RWPE2 (cell line): ENCODE measurements at regions not wholly inside any gene's neighbourhood (a gene's known extent, or its start where the extent isn't known, plus 50 kb on each side); places are given as distances from the start of the nearest gene placed in this dataset.

Experiments
- ATAC-seq: fragments of 200-7000 bp; cut with Tn5 transposase; 3 replicates; pipeline ENCODE4 v1.9.1; 2021; ENCODE audit warnings: low read depth
- DNase-seq: peaks from one replicate; pipeline ENCODE4 v3.0.0-alpha.2; 2020; ENCODE audit warnings: low spot score
- H3K27ac ChIP-seq: fragments of 450-650 bp; 2 replicates; pipeline ENCODE4 v1.5.1; 2017; ENCODE audit warnings: mild to moderate bottlenecking; ENCODE audit not compliant: poor library complexity, severe bottlenecking
- H3K27me3 ChIP-seq: fragments of 250-450 bp; sonication (Bioruptor Pico); 2 replicates; pipeline ENCODE4 v1.5.1; 2021; ENCODE audit warnings: mild to moderate bottlenecking, moderate library complexity; ENCODE audit not compliant: insufficient read depth, poor library complexity, severe bottlenecking
- H3K36me3 ChIP-seq: fragments of 250-450 bp; sonication (Bioruptor Pico); 2 replicates; pipeline ENCODE4 v1.5.1; 2020; ENCODE audit warnings: low read depth, mild to moderate bottlenecking, moderate library complexity
- H3K4me1 ChIP-seq: fragments of 250-450 bp; sonication (Bioruptor Pico); 2 replicates; pipeline ENCODE4 v1.5.1; 2021; ENCODE audit warnings: mild to moderate bottlenecking, moderate library complexity; ENCODE audit not compliant: insufficient read depth, poor library complexity, severe bottlenecking
- H3K4me3 ChIP-seq: fragments of 250-450 bp; sonication (Bioruptor Pico); 2 replicates; pipeline ENCODE4 v1.5.1; 2021; ENCODE audit warnings: mild to moderate bottlenecking, moderate library complexity; ENCODE audit not compliant: severe bottlenecking
- H3K9me3 ChIP-seq: fragments of 250-450 bp; sonication (Bioruptor Pico); 2 replicates; pipeline ENCODE4 v1.5.1; 2021; ENCODE audit warnings: mild to moderate bottlenecking, moderate library complexity; ENCODE audit not compliant: severe bottlenecking
- CTCF ChIP-seq: fragments of 450-650 bp; IDR thresholded peaks from one replicate; pipeline ENCODE4 v1.5.1; 2017; ENCODE audit warnings: mild to moderate bottlenecking, moderate library complexity; ENCODE audit not compliant: poor library complexity, severe bottlenecking

- DNase-seq (no peak), ATAC-seq (peak; percentile 67)
- peaks cover 16% of the 10 kb centered on the region for H3K4me1 ChIP-seq
- H3K27me3 ChIP-seq: no peaks in the 10 kb centered on the region
- H3K9me3 ChIP-seq: no peaks in the 10 kb centered on the region
- no peak for TF ChIP-seq CTCF
- no peak overlapping the region for H3K4me3 ChIP-seq
- H3K36me3 ChIP-seq: peaks cover 61% of the 10 kb centered on the region
- no peak overlapping the region for H3K27ac ChIP-seq
Observed at GRCh38 chr14:71725922-71726579, 206.2 kb upstream of the RGS6 start.

- H3K36me3 ChIP-seq: peaks cover 67% of the 10 kb centered on the region
Observed at GRCh38 chr14:71726580-71727021, 205.6 kb upstream of the RGS6 start.

GRCh38 chr14:71728386-71728785, 203.8 kb upstream of the RGS6 start:
- no peak for TF ChIP-seq CTCF
- H3K27ac ChIP-seq: no peak overlapping the region
- H3K9me3 ChIP-seq: no peaks in the 10 kb centered on the region
- no peak overlapping the region for H3K4me3 ChIP-seq
- ATAC-seq (no peak), DNase-seq (no peak)
- H3K27me3 ChIP-seq: no peaks in the 10 kb centered on the region
- H3K36me3 ChIP-seq: peaks cover 76% of the 10 kb centered on the region
- peaks cover 16% of the 10 kb centered on the region for H3K4me1 ChIP-seq

More at GRCh38 chr14:71726580-71727021, 205.6 kb upstream of the RGS6 start:
- Histone ChIP-seq H3K27ac (no peak overlapping the region), H3K27me3 (no peaks in the 10 kb centered on the region), H3K4me1 (peaks cover 16% of the 10 kb centered on the region), H3K4me3 (no peak overlapping the region), H3K9me3 (no peaks in the 10 kb centered on the region)
- no peak for DNase-seq
- no peak for ATAC-seq
- TF ChIP-seq CTCF: no peak

- Histone ChIP-seq H3K36me3 (peaks cover 80% of the 10 kb centered on the region), H3K4me1 (peaks cover 16% of the 10 kb centered on the region)
- DNase-seq: no peak
Observed at GRCh38 chr14:71729596-71729995, 202.6 kb upstream of the RGS6 start.

More at GRCh38 chr14:71729596-71729995, 202.6 kb upstream of the RGS6 start:
- H3K4me3 ChIP-seq: no peak overlapping the region
- TF ChIP-seq CTCF: no peak
- H3K27ac ChIP-seq: no peak overlapping the region
- H3K9me3 ChIP-seq: no peaks in the 10 kb centered on the region
- H3K27me3 ChIP-seq: no peaks in the 10 kb centered on the region
- ATAC-seq: no peak
